Ishikawa (cell line): ENCODE measurements at regions not wholly inside any gene's neighbourhood (a gene's known extent, or its start where the extent isn't known, plus 50 kb on each side); places are given as distances from the start of the nearest gene placed in this dataset.

Experiments
- CEBPB ChIP-seq: IDR thresholded peaks from 2 replicates; pipeline ENCODE4 v1.6.1; 2012
- EP300 ChIP-seq: IDR thresholded peaks from 2 replicates; pipeline ENCODE4 v1.6.1; 2012; ENCODE audit warnings: borderline replicate concordance
- FOXM1 ChIP-seq: IDR thresholded peaks from 2 replicates; pipeline ENCODE4 v1.6.1; 2012; ENCODE audit warnings: low read depth, borderline replicate concordance
- NFIC ChIP-seq: IDR thresholded peaks from 2 replicates; pipeline ENCODE4 v1.6.1; 2012
- RAD21 ChIP-seq: IDR thresholded peaks from 2 replicates; pipeline ENCODE4 v1.6.1; 2012; ENCODE audit warnings: low read depth
- REST ChIP-seq: IDR thresholded peaks from 2 replicates; pipeline ENCODE4 v1.6.1; 2012; ENCODE audit warnings: low read depth, mild to moderate bottlenecking
- TAF1 ChIP-seq: IDR thresholded peaks from 2 replicates; pipeline ENCODE4 v1.6.1; 2012; ENCODE audit warnings: low read depth, mild to moderate bottlenecking
- YY1 ChIP-seq: IDR thresholded peaks from 2 replicates; pipeline ENCODE4 v1.6.1; 2012; ENCODE audit warnings: low read depth
- ZBTB7A ChIP-seq: IDR thresholded peaks from 2 replicates; pipeline ENCODE4 v1.6.1; 2012; ENCODE audit warnings: low read depth

DNA sequence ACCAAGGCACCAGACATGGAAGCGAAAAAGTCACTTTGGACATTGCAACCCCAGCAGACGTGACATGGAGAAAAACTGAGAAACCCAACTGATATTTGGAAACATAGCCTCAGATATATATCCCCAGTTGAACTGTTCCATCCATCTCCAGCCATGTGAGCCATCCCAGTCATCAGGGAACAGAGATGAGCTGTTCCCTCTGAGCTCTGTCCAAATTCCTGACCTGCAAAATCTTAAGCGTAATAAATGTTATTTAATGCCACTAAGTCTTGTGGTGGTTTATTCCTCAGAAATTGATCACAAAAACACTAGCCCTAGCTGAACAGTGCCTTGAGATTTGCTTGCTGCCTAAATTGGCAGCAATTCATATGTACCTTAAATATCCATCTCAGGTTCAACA is 182.8 kb downstream of the NRP2 start:
- TF ChIP-seq YY1 (no peak), FOXM1 (no peak), EP300 (no peak), NFIC (no peak), RAD21 (no peak), REST (no peak), ZBTB7A (no peak), TAF1 (no peak), CEBPB (no peak)
